AG09319 (cell line): ENCODE measurements at regions not wholly inside any gene's neighbourhood (a gene's known extent, or its start where the extent isn't known, plus 50 kb on each side); places are given as distances from the start of the nearest gene placed in this dataset.

ENCODE experiments used
- DNase-seq: peaks from one replicate; pipeline ENCODE4 v3.0.0-alpha.2; 2010; ENCODE audit warnings: low read depth; ENCODE audit errors: extremely low read depth
- CTCF ChIP-seq: IDR thresholded peaks from 2 replicates; pipeline ENCODE4 v1.5.1; 2011; ENCODE audit warnings: low read depth, mild to moderate bottlenecking, inconsistent platforms, low read length, moderate library complexity

GRCh38 chr6:90385759-90386313 is 89.2 kb upstream of the BACH2 start:
- no peak for TF ChIP-seq CTCF
- no peak for DNase-seq

- DNase-seq = no peak
- no peak for TF ChIP-seq CTCF
Measured at GRCh38 chr6:90384720-90385119, 88.1 kb upstream of the BACH2 start.

GRCh38 chr6:90383196-90383822 is 86.7 kb upstream of the BACH2 start:
- no peak for TF ChIP-seq CTCF
- no peak for DNase-seq

- DNase-seq = no peak
- no peak for TF ChIP-seq CTCF
Measured at GRCh38 chr6:90382760-90383159, 86.1 kb upstream of the BACH2 start.

GRCh38 chr6:90375681-90376439 is 79.2 kb upstream of the BACH2 start:
- no peak for TF ChIP-seq CTCF
- DNase-seq = no peak

- DNase-seq = no peak
- TF ChIP-seq CTCF = no peak
Measured at GRCh38 chr6:90374201-90374600, 77.6 kb upstream of the BACH2 start.

- no peak for DNase-seq
- no peak for TF ChIP-seq CTCF
Measured at GRCh38 chr6:90372885-90373284, 76.2 kb upstream of the BACH2 start.
